ENCODE measurements at regions not wholly inside any gene's neighbourhood (a gene's known extent, or its start where the extent isn't known, plus 50 kb on each side); places are given as distances from the start of the nearest gene placed in this dataset.

- no peak for DNase-seq
Observed at GRCh38 chr2:164079258-164079657, 343.4 kb upstream of the FIGN start.

- no peak for DNase-seq
Observed at GRCh38 chr2:164078421-164078820, 342.6 kb upstream of the FIGN start.

- DNase-seq: no peak
Observed at GRCh38 chr2:164073101-164074074, 337.6 kb upstream of the FIGN start.

GRCh38 chr2:164069540-164069939 is 333.7 kb upstream of the FIGN start:
- no peak for DNase-seq

- no peak for DNase-seq
Observed at GRCh38 chr2:164068063-164068462, 332.3 kb upstream of the FIGN start.

- DNase-seq: no peak
Observed at GRCh38 chr2:164066095-164066494, 330.3 kb upstream of the FIGN start.

GRCh38 chr2:164065038-164065437 is 329.2 kb upstream of the FIGN start:
- no peak for DNase-seq

- DNase-seq: no peak
Observed at GRCh38 chr2:164061129-164061746, 325.4 kb upstream of the FIGN start.

- DNase-seq: no peak
Observed at GRCh38 chr2:164060031-164060430, 324.2 kb upstream of the FIGN start.

- DNase-seq: no peak
Observed at GRCh38 chr2:164055623-164056022, 319.8 kb upstream of the FIGN start.

- DNase-seq: no peak
Observed at GRCh38 chr2:164054651-164055050, 318.8 kb upstream of the FIGN start.

GRCh38 chr2:164053021-164053420 is 317.2 kb upstream of the FIGN start:
- no peak for DNase-seq

- DNase-seq: no peak
Observed at GRCh38 chr2:164052006-164052405, 316.2 kb upstream of the FIGN start.

- DNase-seq: no peak
Observed at GRCh38 chr2:164048729-164049128, 312.9 kb upstream of the FIGN start.

- no peak for DNase-seq
Observed at GRCh38 chr2:164046040-164046439, 310.2 kb upstream of the FIGN start.

GRCh38 chr2:164044622-164045021 is 308.8 kb upstream of the FIGN start:
- no peak for DNase-seq

GRCh38 chr2:164039270-164039669 is 303.5 kb upstream of the FIGN start:
- DNase-seq: no peak

- no peak for DNase-seq
Observed at GRCh38 chr2:164032995-164033394, 297.2 kb upstream of the FIGN start.

GRCh38 chr2:164030623-164031022 is 294.8 kb upstream of the FIGN start:
- DNase-seq: no peak

- DNase-seq: no peak
Observed at GRCh38 chr2:164028814-164029534, 293.2 kb upstream of the FIGN start.

GRCh38 chr2:164024396-164024795 is 288.6 kb upstream of the FIGN start:
- no peak for DNase-seq

GRCh38 chr2:164023896-164024295 is 288.1 kb upstream of the FIGN start:
- no peak for DNase-seq

GRCh38 chr2:164015328-164016123 is 279.7 kb upstream of the FIGN start:
- no peak for DNase-seq
